ENCODE measurements at regions not wholly inside any gene's neighbourhood (a gene's known extent, or its start where the extent isn't known, plus 50 kb on each side); places are given as distances from the start of the nearest gene placed in this dataset.
"Not testable (repeated sequence)": the region's sequence is repeated elsewhere in the genome, so short reads cannot be mapped to it uniquely, and the experiment has no call there.

GRCh38 chr2:47964277-47964676 is 58.0 kb upstream of the FBXO11 start:
- no peak for DNase-seq (ENCODE audit: low read depth in 3 of 3)

GRCh38 chr2:47964722-47965434 is 58.6 kb upstream of the FBXO11 start:
- no peak for DNase-seq (ENCODE audit: low read depth in 3 of 3)

GRCh38 chr2:47976728-47977127 is 70.4 kb upstream of the FBXO11 start:
- not testable (repeated sequence) for DNase-seq (ENCODE audit: low read depth in 3 of 3)

GRCh38 chr2:47984041-47984440 is 77.7 kb upstream of the FBXO11 start:
- DNase-seq (ENCODE audit: low read depth in 3 of 3), result no peak

GRCh38 chr2:47990503-47990902 is 84.2 kb upstream of the FBXO11 start:
- no peak for DNase-seq (ENCODE audit: low read depth in 3 of 3)

GRCh38 chr2:47992671-47993070 is 86.4 kb upstream of the FBXO11 start:
- DNase-seq (ENCODE audit: low read depth in 3 of 3), result no peak

GRCh38 chr2:47996808-47997207 is 90.5 kb upstream of the FBXO11 start:
- no peak for DNase-seq (ENCODE audit: low read depth in 3 of 3)

- DNase-seq (ENCODE audit: low read depth in 3 of 3), result no peak
These were observed 93.2 kb upstream of the FBXO11 start for GRCh38 chr2:47999512-47999911.

- DNase-seq (ENCODE audit: low read depth in 3 of 3), result no peak
These were observed 95.2 kb upstream of the FBXO11 start for GRCh38 chr2:48001498-48001897.

GRCh38 chr2:48006094-48006493 is 99.8 kb upstream of the FBXO11 start:
- DNase-seq (ENCODE audit: low read depth in 3 of 3), result no peak

GRCh38 chr2:48007699-48008268 is 101.5 kb upstream of the FBXO11 start:
- DNase-seq (ENCODE audit: low read depth in 3 of 3), result no peak

GRCh38 chr2:48009256-48009655 is 103.0 kb upstream of the FBXO11 start:
- no peak for DNase-seq (ENCODE audit: low read depth in 3 of 3)

GRCh38 chr2:48015421-48015820 is 109.1 kb upstream of the FBXO11 start:
- no peak for DNase-seq (ENCODE audit: low read depth in 3 of 3)

GRCh38 chr2:48016225-48017019 is 110.1 kb upstream of the FBXO11 start:
- no peak for DNase-seq (ENCODE audit: low read depth in 3 of 3)

GRCh38 chr2:48017136-48017535 is 110.8 kb upstream of the FBXO11 start:
- DNase-seq (ENCODE audit: low read depth in 3 of 3), result no peak

GRCh38 chr2:48018480-48018879 is 112.2 kb upstream of the FBXO11 start:
- no peak for DNase-seq (ENCODE audit: low read depth in 3 of 3)

- DNase-seq (ENCODE audit: low read depth in 3 of 3), result no peak
These were observed 120.6 kb upstream of the FBXO11 start for GRCh38 chr2:48026865-48027264.

- no peak for DNase-seq (ENCODE audit: low read depth in 3 of 3)
These were observed 126.5 kb upstream of the FBXO11 start for GRCh38 chr2:48032765-48033164.

GRCh38 chr2:48034295-48034694 is 128.0 kb upstream of the FBXO11 start:
- no peak for DNase-seq (ENCODE audit: low read depth in 3 of 3)

- no peak for DNase-seq (ENCODE audit: low read depth in 3 of 3)
These were observed 130.0 kb upstream of the FBXO11 start for GRCh38 chr2:48036312-48036711.

- no peak for DNase-seq (ENCODE audit: low read depth in 3 of 3)
These were observed 133.1 kb upstream of the FBXO11 start for GRCh38 chr2:48039209-48039990.

- no peak for DNase-seq (ENCODE audit: low read depth in 3 of 3)
These were observed 136.9 kb upstream of the FBXO11 start for GRCh38 chr2:48043131-48043700.

All from stimulated activated CD4-positive, alpha-beta T cell treated with anti-CD3 and anti-CD28 coated beads, TNF-alpha, amount 100 ng/mL, for 24 hours (primary cell).